Fibroblast of pulmonary artery (primary cell): ENCODE measurements at regions not wholly inside any gene's neighbourhood (a gene's known extent, or its start where the extent isn't known, plus 50 kb on each side); places are given as distances from the start of the nearest gene placed in this dataset.

ENCODE experiments used
- DNase-seq: peaks from one replicate; pipeline ENCODE4 v3.0.0-alpha.2; 2010; ENCODE audit warnings: low read depth
- H3K4me3 ChIP-seq: replicated peaks from 2 replicates; pipeline ENCODE4 v1.5.1; 2011; ENCODE audit warnings: low read depth, mild to moderate bottlenecking, control low read depth, low read length, moderate library complexity
- TF ChIP-seq, protein P1 (sequence below): IDR thresholded peaks from 2 replicates; pipeline ENCODE4 v1.5.1; 2011; ENCODE audit warnings: mild to moderate bottlenecking, control low read depth, low read length, inconsistent platforms; ENCODE audit errors: missing control alignments

DNA sequence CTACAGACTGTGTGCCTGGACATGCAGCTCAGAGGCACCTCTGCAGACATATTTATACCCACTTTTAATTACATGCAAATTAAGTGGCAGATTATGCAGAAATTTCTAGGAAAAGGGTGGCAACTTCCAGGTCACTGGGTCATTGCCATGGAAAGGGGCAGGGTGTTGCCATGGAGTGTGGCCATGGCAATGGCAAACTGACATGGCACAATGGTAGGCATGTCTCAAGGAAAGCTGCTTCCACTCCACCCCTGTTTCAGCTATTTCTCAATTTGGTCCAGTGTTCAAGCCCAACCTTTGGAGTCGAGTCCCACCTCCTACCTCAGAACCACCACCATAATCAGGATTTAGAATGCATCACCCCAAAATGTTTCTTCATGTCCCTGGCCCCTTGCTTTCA lies 170.7 kb upstream of the TSHZ3 start:
- no peak overlapping the region for H3K4me3 ChIP-seq
- no peak for DNase-seq
- TF ChIP-seq, protein P1, sequence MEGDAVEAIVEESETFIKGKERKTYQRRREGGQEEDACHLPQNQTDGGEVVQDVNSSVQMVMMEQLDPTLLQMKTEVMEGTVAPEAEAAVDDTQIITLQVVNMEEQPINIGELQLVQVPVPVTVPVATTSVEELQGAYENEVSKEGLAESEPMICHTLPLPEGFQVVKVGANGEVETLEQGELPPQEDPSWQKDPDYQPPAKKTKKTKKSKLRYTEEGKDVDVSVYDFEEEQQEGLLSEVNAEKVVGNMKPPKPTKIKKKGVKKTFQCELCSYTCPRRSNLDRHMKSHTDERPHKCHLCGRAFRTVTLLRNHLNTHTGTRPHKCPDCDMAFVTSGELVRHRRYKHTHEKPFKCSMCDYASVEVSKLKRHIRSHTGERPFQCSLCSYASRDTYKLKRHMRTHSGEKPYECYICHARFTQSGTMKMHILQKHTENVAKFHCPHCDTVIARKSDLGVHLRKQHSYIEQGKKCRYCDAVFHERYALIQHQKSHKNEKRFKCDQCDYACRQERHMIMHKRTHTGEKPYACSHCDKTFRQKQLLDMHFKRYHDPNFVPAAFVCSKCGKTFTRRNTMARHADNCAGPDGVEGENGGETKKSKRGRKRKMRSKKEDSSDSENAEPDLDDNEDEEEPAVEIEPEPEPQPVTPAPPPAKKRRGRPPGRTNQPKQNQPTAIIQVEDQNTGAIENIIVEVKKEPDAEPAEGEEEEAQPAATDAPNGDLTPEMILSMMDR: no peak

DNA sequence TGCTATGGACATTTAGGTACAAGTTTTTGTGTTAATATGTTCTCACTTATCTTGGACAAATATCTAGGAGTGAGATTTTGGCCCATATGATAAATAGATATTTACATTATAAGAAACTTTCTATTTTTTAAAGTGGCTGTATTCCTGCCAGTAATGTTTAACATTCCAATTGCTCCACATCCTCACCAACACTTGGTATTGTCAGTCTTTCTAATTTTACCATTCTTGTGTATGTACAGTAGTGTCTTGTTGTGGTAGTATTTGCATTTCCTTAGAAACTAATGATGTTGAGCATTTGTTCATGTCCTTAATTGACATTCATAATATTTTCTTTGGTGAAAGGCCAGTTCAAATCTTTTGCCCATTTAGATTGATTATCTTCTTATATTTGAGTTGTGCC lies 171.4 kb upstream of the TSHZ3 start:
- no peak overlapping the region for H3K4me3 ChIP-seq
- TF ChIP-seq, protein P1: no peak
- no peak for DNase-seq

DNA sequence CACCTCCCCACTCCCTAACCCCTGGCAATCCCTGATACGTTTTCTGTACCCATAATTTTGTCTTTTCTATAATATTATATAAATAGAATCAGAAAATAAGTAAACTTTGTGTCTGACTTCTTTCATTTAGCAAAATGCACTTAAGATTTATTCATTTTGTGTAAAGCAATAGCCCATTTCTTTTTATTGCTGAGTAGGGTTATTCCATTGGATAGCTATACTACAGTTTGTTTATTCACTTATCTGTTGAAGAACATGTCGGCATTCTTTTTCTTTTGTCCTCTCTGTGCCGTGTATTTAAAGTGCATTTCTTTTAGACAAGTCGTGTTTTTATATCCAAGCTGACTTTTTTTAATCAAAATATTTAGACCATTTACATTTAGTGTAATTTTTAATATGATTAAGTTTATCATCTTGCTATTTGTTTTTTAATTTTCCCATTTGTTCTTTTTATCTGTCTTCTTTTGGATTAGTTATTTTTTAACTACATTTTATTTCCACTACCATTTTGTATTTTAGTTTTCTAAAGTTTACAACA lies 176.4 kb upstream of the TSHZ3 start:
- no peak overlapping the region for H3K4me3 ChIP-seq
- TF ChIP-seq, protein P1: no peak
- DNase-seq: no peak

DNA sequence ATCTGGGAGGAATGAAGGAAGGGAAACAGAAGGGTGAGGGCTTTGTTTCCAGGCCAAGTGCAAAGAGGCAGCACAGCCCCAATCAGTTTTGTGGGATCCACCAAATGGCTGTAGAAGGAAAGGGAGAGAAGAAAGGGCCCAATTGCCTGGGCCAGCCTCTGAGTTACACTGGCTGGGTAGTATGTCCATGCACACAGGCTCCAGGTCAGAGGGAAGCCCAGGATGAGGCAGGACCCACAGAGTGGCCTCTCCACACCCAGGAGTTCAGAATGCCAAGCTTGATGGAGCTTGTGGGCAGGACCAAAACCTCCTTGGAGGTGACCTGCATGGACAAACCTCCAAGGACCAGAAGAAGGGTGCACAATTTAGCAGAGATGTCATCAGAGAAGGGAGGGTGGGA lies 178.2 kb upstream of the TSHZ3 start:
- TF ChIP-seq, protein P1: no peak
- DNase-seq: no peak
- no peak overlapping the region for H3K4me3 ChIP-seq

DNA sequence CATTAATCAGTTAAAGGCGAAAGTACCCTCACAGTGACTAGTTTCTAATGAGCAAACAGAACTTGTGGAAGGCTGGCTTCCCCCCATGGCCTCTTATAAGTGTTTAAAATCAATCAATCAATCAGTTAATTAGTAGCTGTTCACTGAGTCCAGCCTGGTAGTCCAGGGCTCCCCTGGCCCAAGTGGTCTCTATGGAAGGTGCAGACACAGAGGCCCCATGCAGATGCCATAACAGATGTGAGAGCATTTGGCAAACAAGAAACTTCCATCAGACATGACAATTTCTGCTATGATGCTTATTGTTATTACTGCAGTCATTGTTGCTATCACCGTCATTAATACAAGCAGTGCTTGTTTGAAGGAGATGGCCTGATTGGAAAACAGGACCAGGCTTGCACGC lies 179.0 kb upstream of the TSHZ3 start:
- DNase-seq: no peak
- H3K4me3 ChIP-seq: no peak overlapping the region
- TF ChIP-seq, protein P1: no peak

DNA sequence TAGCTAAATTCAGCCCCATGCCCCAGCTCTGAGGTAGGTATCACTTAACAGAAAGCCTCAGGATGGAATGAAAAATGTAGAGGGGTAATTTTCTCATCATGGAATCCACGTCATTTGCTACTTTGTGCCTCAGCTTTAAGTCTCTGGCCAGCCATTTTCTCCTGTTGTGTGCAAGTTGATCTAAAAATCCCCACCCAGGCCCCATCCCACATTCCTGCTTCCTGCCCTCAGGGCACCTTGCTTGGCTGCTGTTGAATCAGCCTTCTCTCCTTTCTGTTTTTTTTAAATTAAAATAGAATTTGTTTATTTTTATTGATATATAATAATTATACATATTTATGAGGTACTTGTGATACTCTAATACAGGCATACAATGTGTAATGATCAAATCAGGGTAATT lies 179.9 kb upstream of the TSHZ3 start:
- no peak for DNase-seq
- H3K4me3 ChIP-seq: no peak overlapping the region
- TF ChIP-seq, protein P1: no peak

DNA sequence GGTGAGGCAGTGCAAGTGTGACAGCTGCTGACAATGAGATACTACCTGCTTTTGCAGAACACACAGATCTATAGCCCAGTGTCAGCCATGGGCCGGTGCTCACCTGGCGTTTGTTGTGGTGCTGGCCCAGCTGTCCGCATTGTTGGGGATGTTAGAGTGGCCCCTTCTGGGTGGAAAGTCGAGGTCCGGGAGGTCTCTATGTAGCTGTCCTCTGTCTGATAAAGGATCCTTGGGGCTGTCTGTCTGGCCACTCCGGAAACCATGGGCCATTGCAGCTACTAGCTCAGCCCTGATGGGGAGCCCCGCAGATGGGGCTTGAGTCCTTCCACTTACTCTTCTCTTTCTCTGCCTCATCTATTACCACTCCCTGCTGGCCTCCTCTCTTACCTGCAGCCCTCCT lies 181.5 kb upstream of the TSHZ3 start:
- TF ChIP-seq, protein P1: no peak
- H3K4me3 ChIP-seq: no peak overlapping the region
- DNase-seq: no peak
